ENCODE measurements at regions not wholly inside any gene's neighbourhood (a gene's known extent, or its start where the extent isn't known, plus 50 kb on each side); places are given as distances from the start of the nearest gene placed in this dataset.
"Not testable (repeated sequence)": the region's sequence is repeated elsewhere in the genome, so short reads cannot be mapped to it uniquely, and the experiment has no call there.

DNA sequence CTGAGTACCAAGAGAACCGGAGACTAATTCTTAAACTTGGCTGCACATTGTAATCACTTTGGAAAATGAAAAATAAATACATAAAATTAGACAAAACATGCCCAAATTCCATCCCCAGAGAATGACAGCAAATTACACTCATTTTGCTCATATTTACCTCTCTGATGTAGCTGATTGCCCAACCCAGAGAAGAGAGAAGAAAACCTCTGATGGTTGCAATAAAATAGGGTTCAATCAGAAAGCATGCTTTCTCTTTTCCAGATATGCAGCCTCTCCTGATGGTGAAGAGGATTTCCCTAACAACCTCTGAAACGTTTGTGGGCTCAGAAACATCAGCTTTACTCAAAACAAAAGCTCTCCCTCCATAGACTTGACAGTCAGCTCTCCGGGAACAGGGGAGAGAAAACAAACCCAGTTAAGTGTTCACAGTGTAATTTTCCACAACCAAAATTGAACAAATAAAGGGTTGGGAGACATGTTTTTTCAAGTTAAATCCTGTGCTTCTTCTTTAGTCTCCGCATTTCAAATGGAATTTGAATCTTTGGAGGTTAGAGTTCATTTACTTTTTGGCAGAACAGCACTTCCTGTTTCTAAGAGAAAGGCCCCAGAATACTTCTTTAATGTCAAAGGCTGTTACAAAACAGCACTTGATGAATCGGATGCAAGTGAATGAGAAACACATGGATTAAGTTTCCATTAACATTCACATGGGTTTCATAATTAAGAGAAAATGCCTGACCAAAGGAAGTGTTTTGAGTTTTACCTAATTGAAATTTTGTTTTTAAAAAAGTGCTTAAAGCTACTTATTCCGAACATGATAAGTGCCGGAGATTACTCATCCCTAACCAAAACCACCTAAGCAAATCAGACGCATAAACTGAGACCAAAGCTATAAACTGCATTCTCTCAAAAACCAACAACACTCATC is 570.1 kb upstream of the SYT4 start:
- DNase-seq: no peak
- H3K27me3 ChIP-seq: no peaks in the 10 kb centered on the region
- no peak overlapping the region for H3K4me3 ChIP-seq
- H3K9me3 ChIP-seq: no peaks in the 10 kb centered on the region
- intact Hi-C loops (cut with DNase I; ENCODE audit: low total_unique reads): no loop called here
- peaks cover 0 to 14% (median 0%) of the 10 kb centered on the region in 4 donors for H3K4me1 ChIP-seq
- H3K36me3 ChIP-seq: no peaks in the 10 kb centered on the region
- peak overlapping the region; percentile 29 to 44 for H3K27ac ChIP-seq
- TF ChIP-seq CTCF (IDR thresholded peaks at IDR 0.05): no peak

- H3K27me3 ChIP-seq; H3K27ac ChIP-seq; H3K4me3 ChIP-seq; H3K36me3 ChIP-seq; intact Hi-C loops (cut with DNase I; ENCODE audit: low total_unique reads); DNase-seq; H3K9me3 ChIP-seq: not testable (repeated sequence)
- H3K4me1 ChIP-seq: peaks cover 0 to 14% (median 0%) of the 10 kb centered on the region in 4 donors
These were observed 572.5 kb upstream of the SYT4 start for GRCh38 chr18:43849831-43850230.

DNA sequence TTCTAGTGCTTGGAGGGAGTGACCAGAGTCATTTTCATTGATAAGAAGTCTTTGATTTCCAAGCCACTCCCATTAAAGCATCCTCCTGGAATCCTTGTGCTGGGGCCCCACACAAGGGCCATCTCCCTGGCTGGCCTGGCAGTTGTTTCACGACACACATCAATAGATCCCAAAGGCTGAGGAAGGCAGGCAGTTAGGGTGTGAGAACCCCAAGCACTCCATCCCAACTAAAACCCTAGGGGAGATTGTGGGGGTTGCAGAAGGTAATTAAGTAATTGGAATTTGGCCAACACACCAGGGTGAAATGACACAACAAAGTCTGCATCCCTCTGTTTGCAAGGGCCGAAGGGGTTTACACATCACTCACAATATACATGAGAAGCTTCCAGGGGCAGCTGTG is 578.1 kb upstream of the SYT4 start:
- Histone ChIP-seq H3K4me3 (no peak overlapping the region), H3K9me3 (no peaks in the 10 kb centered on the region), H3K4me1 (no peaks in the 10 kb centered on the region), H3K36me3 (no peaks in the 10 kb centered on the region), H3K27ac (no peak overlapping the region), H3K27me3 (no peaks in the 10 kb centered on the region)
- TF ChIP-seq CTCF (IDR thresholded peaks at IDR 0.05): no peak
- DNase-seq: no peak
- intact Hi-C loops (cut with DNase I; ENCODE audit: low total_unique reads): no loop called here

DNA sequence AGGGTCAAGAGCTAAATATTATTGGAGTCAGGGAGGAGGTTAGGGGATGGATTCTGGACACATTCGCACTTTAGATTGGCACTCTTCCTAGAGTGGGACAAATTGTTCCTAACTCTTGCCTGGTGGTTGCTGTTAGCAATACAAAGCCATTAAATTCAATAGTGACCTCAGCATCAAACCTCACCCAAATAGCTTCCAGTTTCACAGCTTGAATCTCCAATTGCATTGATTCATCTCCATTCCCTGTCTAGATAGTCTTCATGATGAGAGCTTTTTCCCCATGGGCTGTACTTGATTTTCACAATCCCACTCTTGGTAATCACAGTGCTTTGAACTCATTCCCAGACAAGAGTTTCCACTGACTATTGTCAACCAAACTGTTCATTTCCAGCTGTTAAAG is 585.9 kb upstream of the SYT4 start:
- peak in 1 of 2 donors; percentile 28 for DNase-seq
- intact Hi-C loops (cut with DNase I; ENCODE audit: low total_unique reads): no loop called here
- no peak overlapping the region for H3K27ac ChIP-seq

GRCh38 chr18:43866696-43867095 is 589.4 kb upstream of the SYT4 start:
- no peaks in the 10 kb centered on the region for H3K27me3 ChIP-seq
- intact Hi-C loops (cut with DNase I; ENCODE audit: low total_unique reads): no loop called here

More for the DNA sequence above, 585.9 kb upstream of the SYT4 start:
- Histone ChIP-seq H3K4me3 (no peak overlapping the region), H3K4me1 (peaks cover 0 to 12% (median 2%) of the 10 kb centered on the region in 4 donors), H3K9me3 (no peaks in the 10 kb centered on the region), H3K27me3 (no peaks in the 10 kb centered on the region), H3K36me3 (no peaks in the 10 kb centered on the region)
- TF ChIP-seq CTCF (IDR thresholded peaks at IDR 0.05): no peak

More at GRCh38 chr18:43866696-43867095, 589.4 kb upstream of the SYT4 start:
- DNase-seq: no peak
- H3K36me3 ChIP-seq: no peaks in the 10 kb centered on the region
- TF ChIP-seq CTCF (IDR thresholded peaks at IDR 0.05): no peak
- peaks cover 0 to 33% (median 9%) of the 10 kb centered on the region in 4 donors for H3K4me1 ChIP-seq
- H3K4me3 ChIP-seq: no peak overlapping the region
- H3K27ac ChIP-seq: no peak overlapping the region
- no peaks in the 10 kb centered on the region for H3K9me3 ChIP-seq

All from tibial artery (tissue), 4 donors.